ENCODE measurements at regions not wholly inside any gene's neighbourhood (a gene's known extent, or its start where the extent isn't known, plus 50 kb on each side); places are given as distances from the start of the nearest gene placed in this dataset.
"Not testable (repeated sequence)": the region's sequence is repeated elsewhere in the genome, so short reads cannot be mapped to it uniquely, and the experiment has no call there.

- WGBS (ENCODE audit: extremely low coverage, insufficient coverage, low lambda C conversion rate) = no CpG with 5 or more reads among the region's 8 CpGs
- no peak overlapping the region for H3K23ac ChIP-seq (ENCODE audit: low read length)
- H3K4me3 ChIP-seq (ENCODE audit: low read length) = no peak overlapping the region
- no peaks in the 10 kb centered on the region for H3K79me1 ChIP-seq (ENCODE audit: low read length)
- no peaks in the 10 kb centered on the region for H3K4me1 ChIP-seq (ENCODE audit: control insufficient read depth, low read depth, low read length)
- no peak overlapping the region for H3K27ac ChIP-seq (ENCODE audit: low read depth, low read length)
- H3K18ac ChIP-seq (ENCODE audit: low read length) = no peak overlapping the region
- no peak overlapping the region for H3K4ac ChIP-seq (ENCODE audit: low read depth, low read length)
- no peak overlapping the region for H2BK5ac ChIP-seq (ENCODE audit: low read length)
- no peak overlapping the region for H3K4me2 ChIP-seq (ENCODE audit: low read length)
- H3K79me2 ChIP-seq (ENCODE audit: control insufficient read depth, insufficient read depth, low read length) = no peaks in the 10 kb centered on the region
- no peak overlapping the region for H3K56ac ChIP-seq (ENCODE audit: low read length)
- H4K5ac ChIP-seq (ENCODE audit: low read length) = no peak overlapping the region
- H3K36me3 ChIP-seq (ENCODE audit: control insufficient read depth, insufficient read depth, low read length) = no peaks in the 10 kb centered on the region
- no peak overlapping the region for H3K9ac ChIP-seq (ENCODE audit: low read length)
- no peak overlapping the region for H4K8ac ChIP-seq (ENCODE audit: low read depth, low read length)
- peak; percentile 71 for DNase-seq
- no peak overlapping the region for H2BK120ac ChIP-seq (ENCODE audit: low read depth, low read length)
- H3K27me3 ChIP-seq (ENCODE audit: insufficient read depth, low read length, poor library complexity) = no peaks in the 10 kb centered on the region
- no peak overlapping the region for H2AK5ac ChIP-seq (ENCODE audit: low read length)
- no peak overlapping the region for H2BK15ac ChIP-seq (replicated peaks; ENCODE audit: low read depth)
Measured at GRCh38 chr10:8174762-8175161, 120.3 kb downstream of the GATA3 start.

GRCh38 chr10:8177526-8177925 is 123.0 kb downstream of the GATA3 start:
- not testable (repeated sequence) for H3K4me1 ChIP-seq (ENCODE audit: control insufficient read depth, low read depth, low read length); H3K27me3 ChIP-seq (ENCODE audit: insufficient read depth, low read length, poor library complexity); H2BK5ac ChIP-seq (ENCODE audit: low read length); H3K79me2 ChIP-seq (ENCODE audit: control insufficient read depth, insufficient read depth, low read length); H3K36me3 ChIP-seq (ENCODE audit: control insufficient read depth, insufficient read depth, low read length); H3K18ac ChIP-seq (ENCODE audit: low read length); H4K5ac ChIP-seq (ENCODE audit: low read length); H2BK120ac ChIP-seq (ENCODE audit: low read depth, low read length); H2BK15ac ChIP-seq (replicated peaks; ENCODE audit: low read depth); H3K27ac ChIP-seq (ENCODE audit: low read depth, low read length); H3K79me1 ChIP-seq (ENCODE audit: low read length); DNase-seq; H3K4me3 ChIP-seq (ENCODE audit: low read length); H4K8ac ChIP-seq (ENCODE audit: low read depth, low read length); H3K4ac ChIP-seq (ENCODE audit: low read depth, low read length); H3K56ac ChIP-seq (ENCODE audit: low read length); H3K9ac ChIP-seq (ENCODE audit: low read length); H3K23ac ChIP-seq (ENCODE audit: low read length); H3K4me2 ChIP-seq (ENCODE audit: low read length); H2AK5ac ChIP-seq (ENCODE audit: low read length)
- WGBS (ENCODE audit: extremely low coverage, insufficient coverage, low lambda C conversion rate) = no CpG with 5 or more reads among the region's 3 CpGs

- not testable (repeated sequence) for H3K4me2 ChIP-seq (ENCODE audit: low read length); H4K5ac ChIP-seq (ENCODE audit: low read length); H4K8ac ChIP-seq (ENCODE audit: low read depth, low read length); H3K36me3 ChIP-seq (ENCODE audit: control insufficient read depth, insufficient read depth, low read length); H3K27me3 ChIP-seq (ENCODE audit: insufficient read depth, low read length, poor library complexity); H2AK5ac ChIP-seq (ENCODE audit: low read length); H3K4me3 ChIP-seq (ENCODE audit: low read length); H2BK120ac ChIP-seq (ENCODE audit: low read depth, low read length); H3K27ac ChIP-seq (ENCODE audit: low read depth, low read length); H2BK5ac ChIP-seq (ENCODE audit: low read length); H2BK15ac ChIP-seq (replicated peaks; ENCODE audit: low read depth); H3K4ac ChIP-seq (ENCODE audit: low read depth, low read length); H3K9ac ChIP-seq (ENCODE audit: low read length); H3K79me2 ChIP-seq (ENCODE audit: control insufficient read depth, insufficient read depth, low read length); H3K56ac ChIP-seq (ENCODE audit: low read length); H3K23ac ChIP-seq (ENCODE audit: low read length); DNase-seq; H3K4me1 ChIP-seq (ENCODE audit: control insufficient read depth, low read depth, low read length); H3K79me1 ChIP-seq (ENCODE audit: low read length); H3K18ac ChIP-seq (ENCODE audit: low read length)
- no CpG with 5 or more reads among the region's 1 CpG for WGBS (ENCODE audit: extremely low coverage, insufficient coverage, low lambda C conversion rate)
Measured at GRCh38 chr10:8179773-8180172, 125.3 kb downstream of the GATA3 start.

- Histone ChIP-seq H3K4me3 (ENCODE audit: low read length) (no peak overlapping the region), H3K23ac (ENCODE audit: low read length) (no peak overlapping the region), H4K5ac (ENCODE audit: low read length) (no peak overlapping the region), H2BK15ac (replicated peaks; ENCODE audit: low read depth) (no peak overlapping the region), H2AK5ac (ENCODE audit: low read length) (no peak overlapping the region), H3K79me1 (ENCODE audit: low read length) (no peaks in the 10 kb centered on the region), H3K56ac (ENCODE audit: low read length) (no peak overlapping the region), H3K4me2 (ENCODE audit: low read length) (no peak overlapping the region), H3K4ac (ENCODE audit: low read depth, low read length) (no peak overlapping the region), H3K79me2 (ENCODE audit: control insufficient read depth, insufficient read depth, low read length) (no peaks in the 10 kb centered on the region), H3K36me3 (ENCODE audit: control insufficient read depth, insufficient read depth, low read length) (no peaks in the 10 kb centered on the region), H3K9ac (ENCODE audit: low read length) (no peak overlapping the region), H2BK120ac (ENCODE audit: low read depth, low read length) (no peak overlapping the region), H2BK5ac (ENCODE audit: low read length) (no peak overlapping the region), H3K4me1 (ENCODE audit: control insufficient read depth, low read depth, low read length) (peaks cover 4% of the 10 kb centered on the region), H3K18ac (ENCODE audit: low read length) (no peak overlapping the region), H3K27ac (ENCODE audit: low read depth, low read length) (no peak overlapping the region), H4K8ac (ENCODE audit: low read depth, low read length) (no peak overlapping the region), H3K27me3 (ENCODE audit: insufficient read depth, low read length, poor library complexity) (no peaks in the 10 kb centered on the region)
- no CpG with 5 or more reads among the region's 9 CpGs for WGBS (ENCODE audit: extremely low coverage, insufficient coverage, low lambda C conversion rate)
- no peak for DNase-seq
Measured at GRCh38 chr10:8180360-8181109, 126.0 kb downstream of the GATA3 start.

GRCh38 chr10:8181496-8182157 is 127.1 kb downstream of the GATA3 start:
- Histone ChIP-seq H3K4me3 (ENCODE audit: low read length) (no peak overlapping the region), H3K56ac (ENCODE audit: low read length) (no peak overlapping the region), H3K18ac (ENCODE audit: low read length) (no peak overlapping the region), H3K27ac (ENCODE audit: low read depth, low read length) (no peak overlapping the region), H3K79me2 (ENCODE audit: control insufficient read depth, insufficient read depth, low read length) (no peaks in the 10 kb centered on the region), H3K23ac (ENCODE audit: low read length) (no peak overlapping the region), H3K27me3 (ENCODE audit: insufficient read depth, low read length, poor library complexity) (no peaks in the 10 kb centered on the region), H2BK15ac (replicated peaks; ENCODE audit: low read depth) (no peak overlapping the region), H3K9ac (ENCODE audit: low read length) (no peak overlapping the region), H3K79me1 (ENCODE audit: low read length) (no peaks in the 10 kb centered on the region), H3K4ac (ENCODE audit: low read depth, low read length) (no peak overlapping the region), H2BK5ac (ENCODE audit: low read length) (no peak overlapping the region), H4K8ac (ENCODE audit: low read depth, low read length) (no peak overlapping the region), H2BK120ac (ENCODE audit: low read depth, low read length) (no peak overlapping the region), H3K4me1 (ENCODE audit: control insufficient read depth, low read depth, low read length) (peaks cover 4% of the 10 kb centered on the region), H3K36me3 (ENCODE audit: control insufficient read depth, insufficient read depth, low read length) (no peaks in the 10 kb centered on the region), H4K5ac (ENCODE audit: low read length) (no peak overlapping the region), H2AK5ac (ENCODE audit: low read length) (no peak overlapping the region), H3K4me2 (ENCODE audit: low read length) (no peak overlapping the region)
- DNase-seq = peak; percentile 42
- WGBS (ENCODE audit: extremely low coverage, insufficient coverage, low lambda C conversion rate) = no CpG with 5 or more reads among the region's 11 CpGs

Data from mesendoderm (in vitro differentiated cells).